Activated CD4-positive, alpha-beta T cell treated with anti-CD3 and anti-CD28 coated beads, Interleukin-2, amount 10 ng/mL, durations not matched to agents 7 days and 5 days (primary cell): ENCODE measurements at regions not wholly inside any gene's neighbourhood (a gene's known extent, or its start where the extent isn't known, plus 50 kb on each side); places are given as distances from the start of the nearest gene placed in this dataset.
"Not testable (repeated sequence)": the region's sequence is repeated elsewhere in the genome, so short reads cannot be mapped to it uniquely, and the experiment has no call there.

ENCODE experiments used
- CTCF ChIA-PET: fragments of 350-600 bp; sonication (Branson Sonifier 250); formaldehyde crosslinking; loops from one replicate; lab custom pipeline; 2021; ENCODE audit warnings: antibody characterized with exemption; lab: Charles Lee
- POLR2A ChIA-PET: fragments of 350-600 bp; sonication (Branson Sonifier 250); formaldehyde crosslinking; loops from one replicate; lab custom pipeline; 2021; ENCODE audit warnings: antibody characterized with exemption; lab: Charles Lee
- DNase-seq: peaks from one replicate; pipeline ENCODE4 v3.0.0-alpha.2; 2020
- H3K27ac Mint-ChIP-seq: one replicate; pipeline ENCODE4 v1.8.0; 2021; ENCODE audit warnings: mild to moderate bottlenecking, moderate library complexity, mixed read lengths
- H3K27me3 Mint-ChIP-seq: one replicate; pipeline ENCODE4 v1.8.0; 2021; ENCODE audit warnings: mixed read lengths
- H3K36me3 Mint-ChIP-seq: one replicate; pipeline ENCODE4 v1.8.0; 2021; ENCODE audit warnings: low read depth, mixed read lengths
- H3K4me1 Mint-ChIP-seq: one replicate; pipeline ENCODE4 v1.8.0; 2021; ENCODE audit warnings: mixed read lengths
- H3K4me3 Mint-ChIP-seq: one replicate; pipeline ENCODE4 v1.8.0; 2021; ENCODE audit warnings: mild to moderate bottlenecking, moderate library complexity, mixed read lengths
- H3K9me3 Mint-ChIP-seq: one replicate; pipeline ENCODE4 v1.8.0; 2021; ENCODE audit warnings: mixed read lengths

DNA sequence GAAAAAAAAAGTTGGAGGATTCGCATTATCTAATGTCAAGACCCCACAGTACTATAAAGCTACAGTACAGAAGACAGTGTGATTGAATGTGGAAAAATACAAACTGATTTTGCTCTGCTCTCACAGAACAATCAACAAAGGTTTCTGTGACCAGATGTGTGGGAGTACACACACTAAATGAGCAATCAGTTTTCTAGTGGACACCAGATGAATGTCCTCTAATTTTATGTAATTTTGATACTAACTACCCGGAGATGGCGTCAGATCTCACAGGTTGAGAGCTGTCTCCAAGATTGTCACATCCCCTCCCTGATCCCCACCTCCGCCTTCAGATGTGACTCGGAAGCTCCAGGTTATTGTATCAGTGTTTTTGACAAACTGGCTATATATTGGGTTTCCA lies 81.9 kb upstream of the HUWE1 start:
- POLR2A ChIA-PET, result no interaction called here
- Mint-ChIP-seq H3K27me3 (no peaks in the 10 kb centered on the region), H3K27ac (no peak overlapping the region), H3K4me1 (peaks cover 4% of the 10 kb centered on the region), H3K36me3 (no peaks in the 10 kb centered on the region), H3K9me3 (peaks cover 8% of the 10 kb centered on the region), H3K4me3 (no peak overlapping the region)
- no peak for DNase-seq
- CTCF ChIA-PET, result no interaction called here

DNA sequence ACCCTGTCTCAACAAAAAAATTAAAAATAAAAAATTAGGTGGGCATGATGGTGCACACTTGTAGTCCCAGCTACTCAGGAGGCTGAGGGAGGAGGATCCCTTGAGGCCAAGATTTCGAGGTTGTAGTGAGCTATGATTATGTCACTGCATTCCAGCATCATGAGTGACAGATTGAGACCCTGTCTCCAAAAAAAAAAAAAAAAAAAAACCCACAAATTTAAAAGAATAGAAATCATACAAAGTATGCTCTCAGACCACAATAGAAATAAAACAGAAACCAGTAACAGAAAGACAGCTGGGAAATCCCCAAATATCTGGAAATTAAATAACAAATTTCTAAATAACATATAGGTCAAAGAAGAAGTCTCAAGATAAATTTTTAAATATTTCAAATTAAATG lies 81.0 kb upstream of the HUWE1 start:
- Mint-ChIP-seq H3K4me3 (no peak overlapping the region), H3K27ac (no peak overlapping the region)
- POLR2A ChIA-PET, result no interaction called here

DNA sequence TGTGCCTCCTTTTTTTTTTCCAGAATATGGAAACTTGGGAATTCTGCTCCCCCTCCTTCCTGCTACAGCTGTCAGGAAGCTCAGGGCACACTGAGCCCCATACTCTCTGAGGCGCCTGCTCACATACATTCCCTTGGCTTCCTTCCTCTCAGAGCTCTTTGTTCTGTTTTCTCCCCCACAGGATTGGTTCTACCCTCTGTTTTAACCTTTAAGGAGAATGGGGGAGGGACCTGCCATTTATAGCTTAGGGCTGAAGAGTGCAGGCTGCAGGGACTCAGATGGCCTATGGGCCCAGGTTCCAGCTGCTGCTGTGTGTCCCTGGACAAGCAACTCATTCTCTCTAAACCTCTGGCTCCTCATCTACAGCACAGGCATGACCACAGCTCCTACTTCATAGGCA lies 70.7 kb upstream of the HUWE1 start:
- H3K27ac Mint-ChIP-seq, DNase-seq, H3K27me3 Mint-ChIP-seq, H3K4me3 Mint-ChIP-seq, H3K36me3 Mint-ChIP-seq, POLR2A ChIA-PET, CTCF ChIA-PET, H3K9me3 Mint-ChIP-seq, H3K4me1 Mint-ChIP-seq: not testable (repeated sequence)

More for the DNA sequence above, 81.0 kb upstream of the HUWE1 start:
- Mint-ChIP-seq H3K4me1 (peaks cover 4% of the 10 kb centered on the region), H3K9me3 (peaks cover 8% of the 10 kb centered on the region), H3K27me3 (no peaks in the 10 kb centered on the region), H3K36me3 (no peaks in the 10 kb centered on the region)
- no peak for DNase-seq
- CTCF ChIA-PET, result interaction anchor here (0.6 kb wide), 1 partner anchor 30 kb away, joined by 3 read pairs; no protein-coding TSS in a partner anchor

DNA sequence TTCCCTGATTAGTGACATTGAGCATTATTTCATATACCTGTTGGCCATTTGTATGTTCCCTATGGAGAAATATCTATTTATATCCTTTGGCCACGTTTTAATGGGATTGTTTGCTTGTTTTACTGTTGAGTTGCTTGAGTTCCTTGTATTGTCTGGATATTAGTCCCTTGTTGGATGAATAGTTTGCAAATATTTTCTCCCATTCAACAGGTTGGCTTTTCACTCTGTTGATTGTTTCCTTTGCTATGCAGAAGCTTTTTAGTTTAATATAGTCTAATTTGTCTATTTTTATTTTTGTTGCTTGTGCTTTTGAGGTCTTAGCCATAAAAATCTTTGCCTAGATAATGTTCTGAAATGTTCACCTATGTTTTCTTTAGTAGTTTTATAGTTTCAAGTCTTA lies 60.2 kb upstream of the HUWE1 start:
- Mint-ChIP-seq H3K27ac (no peak overlapping the region), H3K27me3 (no peaks in the 10 kb centered on the region), H3K36me3 (no peaks in the 10 kb centered on the region), H3K4me1 (peaks cover 3% of the 10 kb centered on the region), H3K4me3 (no peak overlapping the region), H3K9me3 (no peaks in the 10 kb centered on the region)
- POLR2A ChIA-PET, result no interaction called here
- CTCF ChIA-PET, result interaction anchor here (0.6 kb wide), 1 partner anchor 567 kb away, joined by 4 read pairs; no protein-coding TSS in a partner anchor
- DNase-seq, result no peak

DNA sequence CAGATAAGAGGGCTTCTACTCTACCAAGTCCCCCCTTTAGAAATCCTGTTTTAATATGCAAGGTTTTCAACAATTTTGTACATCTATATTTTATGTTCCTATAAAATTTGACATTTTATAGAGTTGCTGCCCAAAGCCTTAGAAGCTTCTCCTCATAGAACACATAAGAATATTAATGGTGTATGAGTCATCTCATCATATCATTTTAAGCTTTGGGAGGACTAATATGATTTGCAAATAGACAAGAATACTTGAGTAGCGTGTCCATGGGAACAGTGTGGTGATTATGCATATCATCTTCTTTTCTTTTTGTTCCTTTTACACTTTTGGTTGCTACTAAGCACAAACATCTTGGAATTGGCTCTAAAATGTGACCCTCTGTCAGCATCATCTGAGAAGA lies 56.7 kb upstream of the HUWE1 start:
- Mint-ChIP-seq H3K4me1 (peaks cover 9% of the 10 kb centered on the region), H3K27ac (no peak overlapping the region), H3K4me3 (no peak overlapping the region), H3K9me3 (no peaks in the 10 kb centered on the region), H3K27me3 (no peaks in the 10 kb centered on the region), H3K36me3 (peaks cover 4% of the 10 kb centered on the region)
- no peak for DNase-seq
- POLR2A ChIA-PET, result no interaction called here
- CTCF ChIA-PET, result interaction anchor here (0.7 kb wide), 1 partner anchor 9 kb away, joined by 3 read pairs; no protein-coding TSS in a partner anchor

DNA sequence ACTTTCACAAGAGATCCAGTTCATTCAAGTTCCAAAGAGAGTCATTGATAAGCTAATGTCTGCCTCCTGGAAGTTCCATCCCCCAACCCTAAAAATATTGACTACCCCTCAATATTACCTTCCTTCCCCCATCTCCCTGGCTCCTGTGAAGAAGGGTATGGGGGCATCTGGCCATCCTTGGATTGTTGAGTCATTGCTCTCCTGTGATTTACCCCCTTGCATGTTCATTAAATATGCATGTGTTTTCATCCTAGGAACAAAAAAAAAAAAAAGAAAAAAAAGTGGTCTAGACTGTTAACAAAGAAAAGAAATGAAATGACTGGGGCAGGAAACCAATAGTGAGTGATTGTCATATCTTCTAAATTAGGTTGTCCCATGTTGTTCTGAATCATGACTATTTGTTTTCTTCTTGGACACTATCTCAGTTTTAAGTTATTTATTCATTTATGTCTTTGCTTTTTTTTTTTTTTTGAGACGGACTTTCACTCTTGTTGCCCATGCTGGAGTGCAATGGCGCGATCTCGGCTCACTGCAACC lies 51.9 kb upstream of the HUWE1 start:
- ChIA-PET POLR2A (no interaction called here), CTCF (no interaction called here)
- no peaks in the 10 kb centered on the region for H3K27me3 Mint-ChIP-seq
- peaks cover 35% of the 10 kb centered on the region for H3K4me1 Mint-ChIP-seq
- H3K9me3 Mint-ChIP-seq, result peaks cover 8% of the 10 kb centered on the region
- H3K27ac Mint-ChIP-seq, result no peak overlapping the region
- H3K36me3 Mint-ChIP-seq, result peaks cover 11% of the 10 kb centered on the region
- H3K4me3 Mint-ChIP-seq, result no peak overlapping the region
- no peak for DNase-seq
